GM12874 (cell line): ENCODE measurements at regions not wholly inside any gene's neighbourhood (a gene's known extent, or its start where the extent isn't known, plus 50 kb on each side); places are given as distances from the start of the nearest gene placed in this dataset.

ENCODE experiments used
- TF ChIP-seq, protein P1 (sequence below): IDR thresholded peaks from 2 replicates; pipeline ENCODE4 v1.5.1; 2011; ENCODE audit warnings: low read depth, mild to moderate bottlenecking, control low read depth, low read length, moderate library complexity; ENCODE audit not compliant: insufficient read depth

DNA sequence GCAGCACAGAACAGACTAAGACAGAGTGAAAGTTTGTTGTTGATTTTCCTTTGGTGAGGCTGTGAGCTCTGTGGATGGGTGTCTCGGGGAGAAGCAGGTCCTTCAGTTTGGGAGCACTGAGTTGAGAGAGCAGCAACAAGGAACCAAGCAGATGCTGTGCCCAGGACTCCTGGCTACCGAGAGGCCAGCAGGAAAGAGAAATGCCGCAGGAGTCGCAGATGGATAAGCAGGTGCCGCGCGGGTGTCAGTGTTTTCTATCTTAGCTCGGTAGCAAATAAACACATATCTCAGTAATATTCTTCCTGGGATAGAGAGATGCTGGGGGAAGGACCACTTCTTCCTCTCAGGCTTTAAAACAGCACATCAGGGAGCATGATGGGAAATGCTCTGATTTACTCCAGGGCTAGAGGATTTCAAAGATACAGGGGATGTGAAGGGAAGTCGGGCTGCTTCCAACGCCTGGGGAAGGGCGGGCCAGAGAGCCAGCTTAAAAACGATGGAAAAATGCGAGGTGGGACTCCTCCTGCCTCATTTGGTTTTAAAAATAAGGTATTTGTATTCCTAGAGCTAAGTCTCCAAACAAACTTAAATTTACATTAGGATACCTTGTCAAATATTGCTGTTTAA, 470.7 kb upstream of the B3GAT1 start:
- TF ChIP-seq, protein P1, sequence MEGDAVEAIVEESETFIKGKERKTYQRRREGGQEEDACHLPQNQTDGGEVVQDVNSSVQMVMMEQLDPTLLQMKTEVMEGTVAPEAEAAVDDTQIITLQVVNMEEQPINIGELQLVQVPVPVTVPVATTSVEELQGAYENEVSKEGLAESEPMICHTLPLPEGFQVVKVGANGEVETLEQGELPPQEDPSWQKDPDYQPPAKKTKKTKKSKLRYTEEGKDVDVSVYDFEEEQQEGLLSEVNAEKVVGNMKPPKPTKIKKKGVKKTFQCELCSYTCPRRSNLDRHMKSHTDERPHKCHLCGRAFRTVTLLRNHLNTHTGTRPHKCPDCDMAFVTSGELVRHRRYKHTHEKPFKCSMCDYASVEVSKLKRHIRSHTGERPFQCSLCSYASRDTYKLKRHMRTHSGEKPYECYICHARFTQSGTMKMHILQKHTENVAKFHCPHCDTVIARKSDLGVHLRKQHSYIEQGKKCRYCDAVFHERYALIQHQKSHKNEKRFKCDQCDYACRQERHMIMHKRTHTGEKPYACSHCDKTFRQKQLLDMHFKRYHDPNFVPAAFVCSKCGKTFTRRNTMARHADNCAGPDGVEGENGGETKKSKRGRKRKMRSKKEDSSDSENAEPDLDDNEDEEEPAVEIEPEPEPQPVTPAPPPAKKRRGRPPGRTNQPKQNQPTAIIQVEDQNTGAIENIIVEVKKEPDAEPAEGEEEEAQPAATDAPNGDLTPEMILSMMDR, result no peak

GRCh38 chr11:134882141-134882540, 470.1 kb upstream of the B3GAT1 start:
- TF ChIP-seq, protein P1, result no peak

DNA sequence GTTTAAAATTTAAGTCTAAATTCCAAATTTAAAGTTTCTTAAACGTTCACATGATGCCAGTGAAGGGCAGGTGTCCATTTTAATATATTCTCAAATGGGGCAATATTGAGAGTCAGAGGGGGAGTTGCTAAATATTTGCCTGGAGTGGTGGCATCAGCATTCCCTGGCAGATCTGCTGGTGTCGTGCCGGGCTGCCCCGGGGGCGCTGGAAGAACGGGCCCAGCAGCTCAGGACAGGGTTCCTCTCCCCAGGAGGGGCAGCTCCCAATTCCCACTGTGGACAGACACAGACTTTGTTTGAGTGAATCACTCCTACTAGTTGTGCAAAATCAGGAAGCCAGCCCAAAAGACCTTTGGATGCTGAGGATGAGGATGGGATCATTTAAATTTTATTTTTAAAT, 468.7 kb upstream of the B3GAT1 start:
- TF ChIP-seq, protein P1, result no peak

DNA sequence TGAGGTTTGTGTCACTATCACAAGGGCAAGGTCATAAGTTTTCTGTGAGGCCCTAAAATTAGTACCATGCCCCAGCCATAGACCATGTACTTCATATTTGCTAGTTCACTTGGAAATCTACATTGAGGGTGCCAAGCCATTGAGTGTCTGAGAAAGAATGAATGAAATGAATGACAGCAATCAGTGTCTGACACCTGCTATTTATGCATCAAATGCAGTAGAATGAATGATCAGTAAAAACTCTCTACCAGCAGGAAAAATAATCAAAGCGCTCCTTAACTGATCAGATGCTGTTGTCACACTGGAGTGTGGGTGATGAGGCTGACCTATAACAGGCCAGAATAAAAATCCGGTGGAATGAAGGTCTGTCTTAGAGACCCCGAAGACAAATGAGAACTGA, 467.9 kb upstream of the B3GAT1 start:
- TF ChIP-seq, protein P1, result no peak

- TF ChIP-seq, protein P1, result no peak
Measured at GRCh38 chr11:134879341-134879740, 467.3 kb upstream of the B3GAT1 start.

DNA sequence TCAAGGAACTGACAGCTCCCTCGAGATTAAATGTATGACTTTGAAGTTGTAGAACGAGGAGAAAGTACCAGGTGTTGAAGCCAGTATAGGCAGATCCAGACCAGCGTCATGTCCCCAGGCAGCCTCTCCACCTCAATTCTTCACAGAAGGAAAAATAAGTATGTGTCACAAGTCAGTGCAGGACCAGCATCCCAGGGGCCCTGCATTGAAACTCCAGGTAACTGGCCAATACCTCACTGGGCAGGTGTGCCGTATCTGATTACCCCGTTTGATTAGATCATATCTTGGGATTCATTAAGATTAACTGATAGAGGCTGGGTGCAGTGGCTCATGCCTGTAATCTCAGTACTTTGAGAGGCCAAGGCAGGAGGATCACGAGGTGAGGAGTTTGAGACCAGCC, 466.7 kb upstream of the B3GAT1 start:
- TF ChIP-seq, protein P1, result no peak

- TF ChIP-seq, protein P1, result no peak
Measured at GRCh38 chr11:134876226-134876625, 464.2 kb upstream of the B3GAT1 start.
